Astrocyte of the cerebellum (primary cell): ENCODE measurements at regions not wholly inside any gene's neighbourhood (a gene's known extent, or its start where the extent isn't known, plus 50 kb on each side); places are given as distances from the start of the nearest gene placed in this dataset.

ENCODE experiments used
- DNase-seq: peaks from one replicate; pipeline ENCODE4 v3.0.0-alpha.2; 2011; ENCODE audit warnings: low read depth
- H3K4me3 ChIP-seq: 2 replicates; pipeline ENCODE4 v1.5.1; 2011; ENCODE audit warnings: mild to moderate bottlenecking, low read depth, low read length, moderate library complexity
- in situ Hi-C: cut with HindIII; loops from 2 replicates; pipeline ENCODE4 v1.10.0; 2017; ENCODE audit warnings: low sequenced_read_pairs
- TF ChIP-seq, protein P1 (sequence below): IDR thresholded peaks from 2 replicates; pipeline ENCODE4 v1.5.1; 2012; ENCODE audit warnings: low read length, low read depth, moderate library complexity, mild to moderate bottlenecking; ENCODE audit errors: missing control alignments

DNA sequence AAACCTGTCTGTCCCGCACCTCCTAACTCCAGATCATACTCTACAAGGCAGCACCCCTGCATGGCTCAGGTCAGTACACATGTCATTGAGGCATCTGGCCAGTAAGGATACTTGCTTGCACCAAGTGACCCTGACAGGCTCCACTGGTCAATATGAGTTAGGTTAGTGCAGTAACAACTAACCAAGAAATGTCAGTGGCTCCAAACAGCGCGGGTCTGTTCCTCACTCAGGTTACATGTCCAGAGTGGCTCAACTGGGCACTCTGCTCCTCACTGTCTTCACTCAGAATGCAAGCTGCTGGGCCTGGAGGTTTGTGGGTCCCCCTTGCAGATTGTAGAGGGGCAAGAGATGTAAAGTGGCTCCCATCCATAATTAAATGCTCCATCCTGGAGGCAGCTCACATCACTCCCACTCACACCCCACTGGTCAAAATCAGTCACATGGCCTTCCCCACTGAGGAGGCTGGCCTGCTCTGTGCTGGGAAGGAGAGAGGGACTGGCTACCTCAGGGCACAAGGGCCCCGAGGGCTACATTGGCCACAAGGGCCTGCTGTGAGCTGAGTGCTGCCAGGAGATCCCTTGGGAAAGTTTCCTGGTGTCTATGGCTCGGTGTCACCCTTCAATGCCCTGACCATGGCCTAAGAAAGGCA is 109.1 kb upstream of the GDF10 start:
- TF ChIP-seq, protein P1, sequence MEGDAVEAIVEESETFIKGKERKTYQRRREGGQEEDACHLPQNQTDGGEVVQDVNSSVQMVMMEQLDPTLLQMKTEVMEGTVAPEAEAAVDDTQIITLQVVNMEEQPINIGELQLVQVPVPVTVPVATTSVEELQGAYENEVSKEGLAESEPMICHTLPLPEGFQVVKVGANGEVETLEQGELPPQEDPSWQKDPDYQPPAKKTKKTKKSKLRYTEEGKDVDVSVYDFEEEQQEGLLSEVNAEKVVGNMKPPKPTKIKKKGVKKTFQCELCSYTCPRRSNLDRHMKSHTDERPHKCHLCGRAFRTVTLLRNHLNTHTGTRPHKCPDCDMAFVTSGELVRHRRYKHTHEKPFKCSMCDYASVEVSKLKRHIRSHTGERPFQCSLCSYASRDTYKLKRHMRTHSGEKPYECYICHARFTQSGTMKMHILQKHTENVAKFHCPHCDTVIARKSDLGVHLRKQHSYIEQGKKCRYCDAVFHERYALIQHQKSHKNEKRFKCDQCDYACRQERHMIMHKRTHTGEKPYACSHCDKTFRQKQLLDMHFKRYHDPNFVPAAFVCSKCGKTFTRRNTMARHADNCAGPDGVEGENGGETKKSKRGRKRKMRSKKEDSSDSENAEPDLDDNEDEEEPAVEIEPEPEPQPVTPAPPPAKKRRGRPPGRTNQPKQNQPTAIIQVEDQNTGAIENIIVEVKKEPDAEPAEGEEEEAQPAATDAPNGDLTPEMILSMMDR, result no peak
- in situ Hi-C loops, result loop anchor here (5.0 kb wide), 1 partner anchor 59 kb away; no protein-coding TSS in a partner anchor
- no peak for DNase-seq
- H3K4me3 ChIP-seq, result no peak overlapping the region

DNA sequence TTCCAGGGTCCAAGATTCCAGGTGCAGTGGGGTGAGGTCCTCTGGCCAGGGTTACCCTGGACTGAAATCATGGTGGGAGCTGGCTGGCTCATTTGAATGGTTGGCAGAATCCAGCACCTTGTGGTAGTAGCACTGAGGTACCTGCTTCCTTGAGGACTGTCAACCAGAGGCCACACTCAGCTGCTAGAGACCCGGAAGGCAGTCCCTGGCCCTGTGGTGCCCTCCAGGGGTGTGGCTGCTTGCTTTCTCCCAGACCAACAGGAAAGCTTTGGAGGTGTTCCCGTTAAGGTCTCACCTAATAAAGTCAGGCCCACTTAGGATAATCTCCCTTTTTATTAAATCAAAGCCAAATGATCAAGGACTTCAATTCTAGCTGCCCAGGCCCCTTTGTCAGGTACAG is 107.7 kb upstream of the GDF10 start:
- TF ChIP-seq, protein P1, result no peak
- no peak for DNase-seq
- in situ Hi-C loops, result loop anchor here (5.0 kb wide), 1 partner anchor 60 kb away; no protein-coding TSS in a partner anchor

DNA sequence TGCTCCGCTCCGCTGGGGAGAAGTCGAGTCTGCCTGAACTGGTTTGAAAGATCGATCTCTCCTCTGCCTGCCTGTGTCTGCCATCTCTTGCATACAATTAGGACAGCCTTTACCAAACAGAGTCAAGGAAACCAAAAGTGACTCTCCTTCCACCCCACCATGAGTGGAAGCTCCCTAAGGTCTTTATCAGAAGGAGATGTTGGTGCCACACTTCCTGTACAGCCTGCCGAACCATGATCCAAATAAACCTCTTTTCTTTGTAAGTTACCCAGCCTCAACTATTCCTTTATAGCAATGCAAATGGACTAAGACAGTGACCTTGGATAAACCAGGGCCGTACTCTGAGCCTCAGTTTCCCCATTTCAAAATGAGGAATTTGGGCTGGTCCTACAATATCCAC is 106.3 kb upstream of the GDF10 start:
- TF ChIP-seq, protein P1, result no peak
- in situ Hi-C loops, result loop anchor here (5.0 kb wide), 1 partner anchor 61 kb away; no protein-coding TSS in a partner anchor
- no peak overlapping the region for H3K4me3 ChIP-seq
- DNase-seq, result no peak

More for the DNA sequence above, 107.7 kb upstream of the GDF10 start:
- H3K4me3 ChIP-seq, result no peak overlapping the region

DNA sequence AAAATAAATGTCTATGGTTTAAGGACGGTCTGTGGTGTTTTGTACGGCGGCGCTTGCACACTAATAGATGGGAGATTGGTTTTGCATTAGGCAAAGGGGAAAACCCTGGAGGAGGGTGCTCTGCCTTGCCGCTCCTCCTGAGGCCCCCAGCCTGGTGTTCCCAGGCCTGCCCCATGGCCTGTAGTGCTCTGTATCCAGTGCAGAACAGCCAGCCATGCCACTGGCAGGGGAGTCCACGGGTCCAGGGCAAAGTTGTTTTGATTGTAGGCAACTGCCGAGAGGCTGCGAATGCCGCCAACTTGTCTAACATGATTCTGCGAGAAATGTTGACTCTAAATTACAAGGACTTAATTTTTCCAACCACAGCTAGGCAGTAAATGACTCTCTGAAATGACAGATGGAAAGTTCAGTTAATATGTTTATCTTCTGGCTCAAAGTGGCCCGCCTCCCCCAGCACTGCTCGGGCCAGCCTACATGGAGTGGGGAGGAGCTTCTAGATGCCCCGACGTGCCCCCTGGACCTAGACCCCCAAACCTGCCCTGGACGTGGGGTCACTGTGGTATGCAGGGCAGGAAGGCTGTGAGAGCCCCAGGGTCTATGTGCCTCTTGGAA is 104.6 kb upstream of the GDF10 start:
- in situ Hi-C loops, result no loop called here
- H3K4me3 ChIP-seq, result no peak overlapping the region
- TF ChIP-seq, protein P1, result no peak
- DNase-seq, result no peak

DNA sequence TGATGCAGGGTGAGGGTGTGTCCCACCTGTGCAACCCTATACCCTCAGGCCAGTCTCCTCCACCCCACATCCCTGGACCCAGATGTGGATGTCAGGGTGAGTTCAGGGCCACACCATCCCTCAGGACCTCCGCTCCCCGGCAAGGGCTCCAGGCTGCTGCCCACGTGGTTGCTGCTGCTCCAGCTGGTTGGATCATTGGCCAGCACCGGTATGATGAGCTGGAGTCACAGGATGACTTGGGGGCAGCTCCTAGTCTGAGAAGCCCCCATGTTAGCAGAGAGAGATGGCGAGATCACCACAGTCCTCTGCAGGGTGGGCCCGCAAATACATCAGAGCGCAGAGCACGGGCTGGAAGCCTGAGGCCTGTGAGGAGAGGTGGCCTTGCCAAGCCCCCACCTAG is 103.3 kb upstream of the GDF10 start:
- TF ChIP-seq, protein P1, result no peak
- DNase-seq, result no peak
- in situ Hi-C loops, result no loop called here
- H3K4me3 ChIP-seq, result no peak overlapping the region

DNA sequence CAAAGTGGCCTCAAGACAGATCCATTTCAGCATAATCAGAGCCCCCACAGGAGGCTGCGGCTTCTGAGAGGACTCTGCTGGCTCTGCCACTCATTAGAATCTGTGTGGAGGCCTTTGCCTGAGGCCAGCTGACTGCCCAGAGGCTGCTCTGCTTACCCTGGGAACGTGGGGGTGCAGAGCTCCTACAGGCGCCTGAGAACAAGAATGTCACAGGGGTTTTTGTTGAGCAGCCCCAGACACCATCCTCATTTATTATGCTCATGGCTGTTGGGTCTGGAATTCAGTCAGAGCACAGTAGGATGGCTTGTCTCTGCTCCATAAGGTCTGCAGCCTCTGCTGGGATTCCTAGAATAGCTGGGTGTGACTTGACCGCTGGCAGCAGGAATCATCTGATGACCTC is 101.8 kb upstream of the GDF10 start:
- no peak for DNase-seq
- H3K4me3 ChIP-seq, result no peak overlapping the region
- in situ Hi-C loops, result no loop called here
- TF ChIP-seq, protein P1, result no peak
